Lung (tissue), 11 donors: ENCODE measurements at regions not wholly inside any gene's neighbourhood (a gene's known extent, or its start where the extent isn't known, plus 50 kb on each side); places are given as distances from the start of the nearest gene placed in this dataset.
A peak's percentile ranks its signal among the peaks of the same experiment; 100 is the strongest.

ENCODE experiments used
- ATAC-seq: fragments of 200-7000 bp; cut with Tn5 transposase; one replicate; pipeline ENCODE4 v1.9.1; 2020; ENCODE audit warnings: moderate number of reproducible peaks; ENCODE audit not compliant: insufficient read depth, low FRiP score
- DNase-seq, 3 donors: peaks; one replicate each; pipeline ENCODE4 v3.0.0-alpha.2; 2013 to 2017
- H3K27ac ChIP-seq, 2 donors: one replicate each; pipeline ENCODE4 v1.5.1; 2013; ENCODE audit warnings: mild to moderate bottlenecking in 2 of 2, moderate library complexity in 2 of 2, control low read depth in 1 of 2, inconsistent platforms in 1 of 2, low read depth in 1 of 2, low read length in 1 of 2
- H3K27me3 ChIP-seq, 3 donors: one replicate each; pipeline ENCODE4 v1.5.1; 2013; ENCODE audit warnings: low read length in 2 of 3; ENCODE audit not compliant: control insufficient read depth in 3 of 3, insufficient read depth in 3 of 3
- H3K36me3 ChIP-seq, 4 donors: one replicate each; pipeline ENCODE4 v1.5.1; 2013; ENCODE audit warnings: low read length in 4 of 4, mild to moderate bottlenecking in 1 of 4, moderate library complexity in 1 of 4; ENCODE audit not compliant: control insufficient read depth in 4 of 4, insufficient read depth in 4 of 4
- H3K4me1 ChIP-seq, 5 donors: one replicate each; pipeline ENCODE4 v1.5.1; 2013; ENCODE audit warnings: low read length in 5 of 5, mild to moderate bottlenecking in 2 of 5, moderate library complexity in 1 of 5; ENCODE audit not compliant: control insufficient read depth in 5 of 5, insufficient read depth in 5 of 5
- H3K4me3 ChIP-seq: one replicate; pipeline ENCODE4 v1.5.1; 2013; ENCODE audit warnings: mild to moderate bottlenecking, control low read depth, moderate library complexity
- H3K9ac ChIP-seq, 2 donors: one replicate each; pipeline ENCODE4 v1.5.1; 2013; ENCODE audit warnings: low read length in 2 of 2, control low read depth in 1 of 2; ENCODE audit not compliant: insufficient read depth in 1 of 2
- H3K9me3 ChIP-seq, 4 donors: one replicate each; pipeline ENCODE4 v1.5.1; 2013; ENCODE audit warnings: low read length in 3 of 4, mild to moderate bottlenecking in 1 of 4, moderate library complexity in 1 of 4; ENCODE audit not compliant: control insufficient read depth in 4 of 4, insufficient read depth in 3 of 4
- WGBS, 2 donors: extraction: QIAGEN DNeasy Blood & Tissue Kit; methylation state at CpG; one replicate each; pipeline ENCODE4 v1.1.7; 2013; 5-methylcytosine and 5-hydroxymethylcytosine counted together
- TF ChIP-seq, protein P1 (sequence below): IDR thresholded peaks from 2 replicates; pipeline ENCODE4 v1.5.1; 2012; ENCODE audit warnings: mild to moderate bottlenecking; ENCODE audit errors: control extremely low read depth, extremely low read depth
- donor health status: control.
- donor health status: control.
- donor health status: Bipolar disorder and iron deficiency.
- donor health status: healthy.
- donor health status: DM: yes; HTN: yes; CAD: no.

DNA sequence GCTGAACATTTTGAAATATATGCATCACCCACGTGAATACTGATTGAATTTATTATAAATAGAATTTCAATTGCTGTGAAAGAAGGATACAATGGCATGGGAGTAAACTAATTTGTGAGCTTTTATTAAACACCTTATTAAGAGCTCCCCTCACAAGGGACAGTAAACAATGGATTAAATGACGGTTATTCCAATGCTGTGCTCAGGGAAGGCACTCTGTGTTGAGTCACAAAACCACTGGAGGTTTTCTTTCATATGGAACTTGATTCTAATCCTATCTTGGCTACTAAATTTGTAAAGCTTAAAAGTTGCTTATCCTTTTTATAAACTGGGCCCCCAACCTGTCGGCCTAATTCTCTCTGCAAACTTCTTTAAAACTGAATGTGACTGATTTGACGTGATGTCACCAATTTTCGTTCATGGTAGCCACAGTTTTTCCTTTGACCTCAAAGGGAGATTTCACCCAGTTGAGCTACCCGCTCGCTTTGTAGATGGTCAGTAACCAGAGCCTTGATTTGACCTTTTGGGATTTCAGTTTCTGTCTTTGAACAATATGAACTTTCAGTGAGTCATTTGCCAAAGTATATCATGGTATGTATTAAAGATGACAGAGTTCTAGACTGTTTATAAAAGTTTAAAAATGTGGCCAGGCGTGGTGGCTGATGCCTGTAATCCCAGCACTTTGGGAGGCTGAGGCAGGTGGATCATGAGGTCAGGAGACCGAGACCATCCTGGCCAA is 61.3 kb upstream of the PIK3R1 start:
- Histone ChIP-seq H3K9me3 (no peaks in the 10 kb centered on the region), H3K9ac (no peak overlapping the region), H3K4me3 (no peak overlapping the region), H3K4me1 (peaks cover 0 to 9% (median 2%) of the 10 kb centered on the region in 5 donors), H3K27ac (no peak overlapping the region), H3K27me3 (no peaks in the 10 kb centered on the region), H3K36me3 (no peaks in the 10 kb centered on the region)
- 93 to 97% methylated on average over 9 of the region's 9 CpGs for WGBS, 2 donors
- DNase-seq (no peak), ATAC-seq (no peak)
- TF ChIP-seq, protein P1, sequence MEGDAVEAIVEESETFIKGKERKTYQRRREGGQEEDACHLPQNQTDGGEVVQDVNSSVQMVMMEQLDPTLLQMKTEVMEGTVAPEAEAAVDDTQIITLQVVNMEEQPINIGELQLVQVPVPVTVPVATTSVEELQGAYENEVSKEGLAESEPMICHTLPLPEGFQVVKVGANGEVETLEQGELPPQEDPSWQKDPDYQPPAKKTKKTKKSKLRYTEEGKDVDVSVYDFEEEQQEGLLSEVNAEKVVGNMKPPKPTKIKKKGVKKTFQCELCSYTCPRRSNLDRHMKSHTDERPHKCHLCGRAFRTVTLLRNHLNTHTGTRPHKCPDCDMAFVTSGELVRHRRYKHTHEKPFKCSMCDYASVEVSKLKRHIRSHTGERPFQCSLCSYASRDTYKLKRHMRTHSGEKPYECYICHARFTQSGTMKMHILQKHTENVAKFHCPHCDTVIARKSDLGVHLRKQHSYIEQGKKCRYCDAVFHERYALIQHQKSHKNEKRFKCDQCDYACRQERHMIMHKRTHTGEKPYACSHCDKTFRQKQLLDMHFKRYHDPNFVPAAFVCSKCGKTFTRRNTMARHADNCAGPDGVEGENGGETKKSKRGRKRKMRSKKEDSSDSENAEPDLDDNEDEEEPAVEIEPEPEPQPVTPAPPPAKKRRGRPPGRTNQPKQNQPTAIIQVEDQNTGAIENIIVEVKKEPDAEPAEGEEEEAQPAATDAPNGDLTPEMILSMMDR: no peak

- Histone ChIP-seq H3K9me3 (no peaks in the 10 kb centered on the region), H3K27me3 (no peaks in the 10 kb centered on the region), H3K27ac (no peak overlapping the region), H3K4me1 (peaks cover 0 to 5% (median 0%) of the 10 kb centered on the region in 5 donors), H3K9ac (no peak overlapping the region), H3K36me3 (no peaks in the 10 kb centered on the region), H3K4me3 (no peak overlapping the region)
- 95 to 96% methylated on average over 4 of the region's 4 CpGs for WGBS, 2 donors
- no peak for ATAC-seq
- no peak for DNase-seq
- TF ChIP-seq, protein P1: no peak
Measured at GRCh38 chr5:68151812-68152211, 63.7 kb upstream of the PIK3R1 start.

GRCh38 chr5:68149189-68149588 is 66.4 kb upstream of the PIK3R1 start:
- DNase-seq (peak in 2 of 3 donors; percentile 36 to 46), ATAC-seq (no peak)
- WGBS, 2 donors: 88 to 93% methylated on average over 2 of the region's 2 CpGs
- Histone ChIP-seq H3K36me3 (no peaks in the 10 kb centered on the region), H3K4me3 (no peak overlapping the region), H3K27ac (no peak overlapping the region), H3K4me1 (peaks cover 0 to 5% (median 0%) of the 10 kb centered on the region in 5 donors), H3K9me3 (no peaks in the 10 kb centered on the region), H3K9ac (no peak overlapping the region), H3K27me3 (no peaks in the 10 kb centered on the region)
- TF ChIP-seq, protein P1: no peak
